GM21619 (cell line): ENCODE measurements at regions not wholly inside any gene's neighbourhood (a gene's known extent, or its start where the extent isn't known, plus 50 kb on each side); places are given as distances from the start of the nearest gene placed in this dataset.

Experiments used
- ATAC-seq: cut with Tn5 transposase; IDR thresholded peaks from one replicate; pipeline ENCODE4 v1.9.1; 2021; ENCODE audit not compliant: unreplicated experiment

- no peak for ATAC-seq
Measured at GRCh38 chr5:4661326-4661725, 478.8 kb upstream of the ADAMTS16 start.

- no peak for ATAC-seq
Measured at GRCh38 chr5:4661836-4662235, 478.3 kb upstream of the ADAMTS16 start.

GRCh38 chr5:4662756-4663155 lies 477.4 kb upstream of the ADAMTS16 start:
- ATAC-seq: no peak

- ATAC-seq: no peak
Measured at GRCh38 chr5:4665911-4666310, 474.2 kb upstream of the ADAMTS16 start.

- no peak for ATAC-seq
Measured at GRCh38 chr5:4674166-4674565, 466.0 kb upstream of the ADAMTS16 start.

GRCh38 chr5:4676934-4677333 lies 463.2 kb upstream of the ADAMTS16 start:
- ATAC-seq: no peak

- no peak for ATAC-seq
Measured at GRCh38 chr5:4684946-4685345, 455.2 kb upstream of the ADAMTS16 start.

- ATAC-seq: no peak
Measured at GRCh38 chr5:4698596-4698995, 441.5 kb upstream of the ADAMTS16 start.

GRCh38 chr5:4699592-4699991 lies 440.5 kb upstream of the ADAMTS16 start:
- ATAC-seq: no peak

- ATAC-seq: no peak
Measured at GRCh38 chr5:4700069-4700468, 440.1 kb upstream of the ADAMTS16 start.

- ATAC-seq: no peak
Measured at GRCh38 chr5:4700871-4701270, 439.3 kb upstream of the ADAMTS16 start.

GRCh38 chr5:4703931-4704458 lies 436.1 kb upstream of the ADAMTS16 start:
- ATAC-seq: no peak

GRCh38 chr5:4704951-4705350 lies 435.2 kb upstream of the ADAMTS16 start:
- no peak for ATAC-seq

GRCh38 chr5:4716781-4717180 lies 423.3 kb upstream of the ADAMTS16 start:
- no peak for ATAC-seq

GRCh38 chr5:4717446-4717845 lies 422.7 kb upstream of the ADAMTS16 start:
- ATAC-seq: no peak

GRCh38 chr5:4720831-4721230 lies 419.3 kb upstream of the ADAMTS16 start:
- no peak for ATAC-seq

- ATAC-seq: no peak
Measured at GRCh38 chr5:4722886-4723285, 417.2 kb upstream of the ADAMTS16 start.

- no peak for ATAC-seq
Measured at GRCh38 chr5:4725594-4725993, 414.5 kb upstream of the ADAMTS16 start.

- no peak for ATAC-seq
Measured at GRCh38 chr5:4730279-4730678, 409.9 kb upstream of the ADAMTS16 start.

- ATAC-seq: no peak
Measured at GRCh38 chr5:4734348-4734747, 405.8 kb upstream of the ADAMTS16 start.

GRCh38 chr5:4735261-4735660 lies 404.9 kb upstream of the ADAMTS16 start:
- ATAC-seq: no peak

- no peak for ATAC-seq
Measured at GRCh38 chr5:4737868-4738267, 402.3 kb upstream of the ADAMTS16 start.

GRCh38 chr5:4738298-4738697 lies 401.8 kb upstream of the ADAMTS16 start:
- ATAC-seq: no peak

- ATAC-seq: no peak
Measured at GRCh38 chr5:4740156-4740555, 400.0 kb upstream of the ADAMTS16 start.
